Loucy (cell line): ENCODE measurements at regions not wholly inside any gene's neighbourhood (a gene's known extent, or its start where the extent isn't known, plus 50 kb on each side); places are given as distances from the start of the nearest gene placed in this dataset.

Experiments
- H2AFZ ChIP-seq: fragments of 200-600 bp; sonication (generic); 2 replicates; pipeline ENCODE4 v1.6.0; 2016; ENCODE audit warnings: antibody characterized with exemption, mild to moderate bottlenecking, low read length, moderate library complexity
- H3F3A ChIP-seq: fragments of 200-600 bp; 2 replicates; pipeline ENCODE4 v1.6.0; 2016; ENCODE audit warnings: antibody characterized with exemption, low read depth, mild to moderate bottlenecking
- H3K27me3 ChIP-seq: fragments of 200-600 bp; sonication (generic); 2 replicates; pipeline ENCODE4 v1.6.1; 2014; ENCODE audit warnings: low read length, mild to moderate bottlenecking; ENCODE audit not compliant: insufficient read depth, poor library complexity, severe bottlenecking
- H3K36me3 ChIP-seq: fragments of 200-600 bp; sonication (generic); 2 replicates; pipeline ENCODE4 v1.6.1; 2016; ENCODE audit warnings: low read length; ENCODE audit not compliant: insufficient read depth
- H3K4me1 ChIP-seq: fragments of 200-600 bp; sonication (generic); 2 replicates; pipeline ENCODE4 v1.5.1; 2014; ENCODE audit warnings: low read length, mild to moderate bottlenecking; ENCODE audit not compliant: insufficient read depth, poor library complexity, severe bottlenecking
- H3K4me2 ChIP-seq: fragments of 200-600 bp; sonication (generic); 2 replicates; pipeline ENCODE4 v1.6.0; 2014; ENCODE audit warnings: antibody characterized with exemption, low read length, low read depth, mild to moderate bottlenecking; ENCODE audit not compliant: poor library complexity, severe bottlenecking
- H3K4me3 ChIP-seq: fragments of 200-600 bp; sonication (generic); 2 replicates; pipeline ENCODE4 v1.5.1; 2014; ENCODE audit warnings: low read length, mild to moderate bottlenecking, mixed read lengths; ENCODE audit not compliant: poor library complexity, severe bottlenecking
- H3K79me2 ChIP-seq: fragments of 200-600 bp; sonication (generic); 2 replicates; pipeline ENCODE4 v1.6.1; 2014; ENCODE audit warnings: low read length; ENCODE audit not compliant: insufficient read depth
- H3K9ac ChIP-seq: fragments of 200-600 bp; sonication (generic); 2 replicates; pipeline ENCODE4 v1.6.0; 2014; ENCODE audit warnings: mild to moderate bottlenecking, low read depth, low read length, moderate library complexity; ENCODE audit not compliant: poor library complexity, severe bottlenecking
- H3K9me2 ChIP-seq: fragments of 200-600 bp; sonication (generic); replicated peaks from 2 replicates; pipeline ENCODE4 v1.6.1; 2016; ENCODE audit warnings: low read depth, low read length, mixed read lengths
- H3K9me3 ChIP-seq: fragments of 200-600 bp; sonication (generic); 2 replicates; pipeline ENCODE4 v1.6.1; 2014; ENCODE audit warnings: mild to moderate bottlenecking, antibody characterized with exemption, low read length, low read depth; ENCODE audit not compliant: insufficient read depth
- H4K20me1 ChIP-seq: fragments of 200-600 bp; sonication (generic); 2 replicates; pipeline ENCODE4 v1.6.0; 2014; ENCODE audit warnings: antibody characterized with exemption, low read length, mild to moderate bottlenecking; ENCODE audit not compliant: insufficient read depth, poor library complexity, severe bottlenecking
- CTCF ChIP-seq: fragments of 200-600 bp; sonication (generic); conservative IDR thresholded peaks from 2 replicates; pipeline ENCODE4 v1.5.1; 2014; ENCODE audit warnings: mild to moderate bottlenecking, antibody characterized with exemption, low read length
- EZH2phosphoT487 ChIP-seq: fragments of 200-600 bp; IDR thresholded peaks from 2 replicates; pipeline ENCODE4 v1.6.1; 2018; ENCODE audit warnings: antibody characterized with exemption, mild to moderate bottlenecking, moderate library complexity, borderline replicate concordance

GRCh38 chr2:15860051-15860663, 80.2 kb upstream of the MYCN start:
- no peak overlapping the region for H3K4me2 ChIP-seq
- H2AFZ ChIP-seq = no peak overlapping the region
- H3K4me3 ChIP-seq = no peak overlapping the region
- H3K79me2 ChIP-seq = no peaks in the 10 kb centered on the region
- no peaks in the 10 kb centered on the region for H3K27me3 ChIP-seq
- no peaks in the 10 kb centered on the region for H3K36me3 ChIP-seq
- no peaks in the 10 kb centered on the region for H3F3A ChIP-seq
- H3K9me2 ChIP-seq = no peaks in the 10 kb centered on the region
- no peaks in the 10 kb centered on the region for H3K9me3 ChIP-seq
- H4K20me1 ChIP-seq = no peaks in the 10 kb centered on the region
- H3K4me1 ChIP-seq = no peaks in the 10 kb centered on the region
- TF ChIP-seq EZH2phosphoT487 (no peak), CTCF (no peak)
- H3K9ac ChIP-seq = no peak overlapping the region

- no peaks in the 10 kb centered on the region for H3K9me2 ChIP-seq
- H3K79me2 ChIP-seq = no peaks in the 10 kb centered on the region
- no peaks in the 10 kb centered on the region for H3K27me3 ChIP-seq
- no peak overlapping the region for H3K4me2 ChIP-seq
- H2AFZ ChIP-seq = no peak overlapping the region
- H3F3A ChIP-seq = no peaks in the 10 kb centered on the region
- TF ChIP-seq CTCF (peak; percentile 51), EZH2phosphoT487 (no peak)
- H3K4me1 ChIP-seq = no peaks in the 10 kb centered on the region
- H3K9me3 ChIP-seq = no peaks in the 10 kb centered on the region
- no peaks in the 10 kb centered on the region for H4K20me1 ChIP-seq
- H3K4me3 ChIP-seq = no peak overlapping the region
- no peaks in the 10 kb centered on the region for H3K36me3 ChIP-seq
- no peak overlapping the region for H3K9ac ChIP-seq
These were observed 79.6 kb upstream of the MYCN start for GRCh38 chr2:15860760-15861159.

- H3K9ac ChIP-seq = no peak overlapping the region
- H3K4me2 ChIP-seq = no peak overlapping the region
- no peak overlapping the region for H2AFZ ChIP-seq
- no peaks in the 10 kb centered on the region for H3K4me1 ChIP-seq
- H3K27me3 ChIP-seq = no peaks in the 10 kb centered on the region
- H3K9me3 ChIP-seq = no peaks in the 10 kb centered on the region
- no peaks in the 10 kb centered on the region for H4K20me1 ChIP-seq
- H3K79me2 ChIP-seq = no peaks in the 10 kb centered on the region
- no peaks in the 10 kb centered on the region for H3F3A ChIP-seq
- TF ChIP-seq CTCF (no peak), EZH2phosphoT487 (no peak)
- no peak overlapping the region for H3K4me3 ChIP-seq
- no peaks in the 10 kb centered on the region for H3K9me2 ChIP-seq
- H3K36me3 ChIP-seq = no peaks in the 10 kb centered on the region
These were observed 79.1 kb upstream of the MYCN start for GRCh38 chr2:15861172-15861822.
